ENCODE measurements at regions not wholly inside any gene's neighbourhood (a gene's known extent, or its start where the extent isn't known, plus 50 kb on each side); places are given as distances from the start of the nearest gene placed in this dataset.

GRCh38 chr1:182185136-182185535 lies 123.6 kb upstream of the ZNF648 start:
- TF ChIP-seq CTCF (tag by site-specific recombination; IDR thresholded peaks at IDR 0.05) = no peak
- no peak for TF ChIP-seq PRDM10 (tag by site-specific recombination; IDR thresholded peaks at IDR 0.05)
- TF ChIP-seq, protein P1, sequence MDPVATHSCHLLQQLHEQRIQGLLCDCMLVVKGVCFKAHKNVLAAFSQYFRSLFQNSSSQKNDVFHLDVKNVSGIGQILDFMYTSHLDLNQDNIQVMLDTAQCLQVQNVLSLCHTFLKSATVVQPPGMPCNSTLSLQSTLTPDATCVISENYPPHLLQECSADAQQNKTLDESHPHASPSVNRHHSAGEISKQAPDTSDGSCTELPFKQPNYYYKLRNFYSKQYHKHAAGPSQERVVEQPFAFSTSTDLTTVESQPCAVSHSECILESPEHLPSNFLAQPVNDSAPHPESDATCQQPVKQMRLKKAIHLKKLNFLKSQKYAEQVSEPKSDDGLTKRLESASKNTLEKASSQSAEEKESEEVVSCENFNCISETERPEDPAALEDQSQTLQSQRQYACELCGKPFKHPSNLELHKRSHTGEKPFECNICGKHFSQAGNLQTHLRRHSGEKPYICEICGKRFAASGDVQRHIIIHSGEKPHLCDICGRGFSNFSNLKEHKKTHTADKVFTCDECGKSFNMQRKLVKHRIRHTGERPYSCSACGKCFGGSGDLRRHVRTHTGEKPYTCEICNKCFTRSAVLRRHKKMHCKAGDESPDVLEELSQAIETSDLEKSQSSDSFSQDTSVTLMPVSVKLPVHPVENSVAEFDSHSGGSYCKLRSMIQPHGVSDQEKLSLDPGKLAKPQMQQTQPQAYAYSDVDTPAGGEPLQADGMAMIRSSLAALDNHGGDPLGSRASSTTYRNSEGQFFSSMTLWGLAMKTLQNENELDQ (tag by site-specific recombination; IDR thresholded peaks at IDR 0.05; ENCODE audit: low read depth) = no peak
- no peak for TF ChIP-seq ZBTB1 (tag by site-specific recombination; IDR thresholded peaks at IDR 0.05)
- TF ChIP-seq ZNF423 (tag by site-specific recombination; IDR thresholded peaks at IDR 0.05) = no peak
- TF ChIP-seq ZNF26 (tag by site-specific recombination; IDR thresholded peaks at IDR 0.05) = no peak
- no peak for TF ChIP-seq ZNF768 (tag by site-specific recombination; IDR thresholded peaks at IDR 0.05)

Measured in HEK293 (cell line).